Neural progenitor cell (in vitro differentiated cells): ENCODE measurements at regions not wholly inside any gene's neighbourhood (a gene's known extent, or its start where the extent isn't known, plus 50 kb on each side); places are given as distances from the start of the nearest gene placed in this dataset.

Experiments used
- DNase-seq: peaks from one replicate; pipeline ENCODE4 v3.0.0-alpha.2; 2016; ENCODE audit warnings: low spot score
- H2AFZ ChIP-seq: fragments of 200-600 bp; sonication (generic); replicated peaks from 2 replicates; pipeline ENCODE4 v1.6.1; 2016; ENCODE audit warnings: antibody characterized with exemption
- H3F3A ChIP-seq: fragments of 200-600 bp; sonication (generic); 2 replicates; pipeline ENCODE4 v1.6.1; 2016; ENCODE audit warnings: antibody characterized with exemption, low read depth
- H3K27ac ChIP-seq: fragments of 200-600 bp; sonication (generic); 2 replicates; pipeline ENCODE4 v1.5.1; 2016; ENCODE audit warnings: mild to moderate bottlenecking
- H3K27me3 ChIP-seq: fragments of 200-600 bp; sonication (generic); 2 replicates; pipeline ENCODE4 v1.6.1; 2016; ENCODE audit warnings: mild to moderate bottlenecking, moderate library complexity
- H3K36me3 ChIP-seq: fragments of 200-600 bp; sonication (generic); 2 replicates; pipeline ENCODE4 v1.5.1; 2016
- H3K4me1 ChIP-seq: fragments of 200-600 bp; sonication (generic); 2 replicates; pipeline ENCODE4 v1.6.1; 2016; ENCODE audit warnings: mixed run types
- H3K4me2 ChIP-seq: fragments of 200-600 bp; sonication (generic); 2 replicates; pipeline ENCODE4 v1.6.1; 2016
- H3K4me3 ChIP-seq: fragments of 200-600 bp; sonication (generic); 2 replicates; pipeline ENCODE4 v1.5.1; 2016
- H3K79me2 ChIP-seq: fragments of 200-600 bp; sonication (generic); 2 replicates; pipeline ENCODE4 v1.6.1; 2016; ENCODE audit warnings: low read depth
- H3K9ac ChIP-seq: fragments of 200-600 bp; sonication (generic); 2 replicates; pipeline ENCODE4 v1.6.1; 2016
- H3K9me3 ChIP-seq: fragments of 200-600 bp; sonication (generic); 2 replicates; pipeline ENCODE4 v1.5.1; 2016; ENCODE audit warnings: low read depth
- H4K20me1 ChIP-seq: fragments of 200-600 bp; sonication (generic); 2 replicates; pipeline ENCODE4 v1.6.1; 2016; ENCODE audit warnings: low read depth
- H3K27ac Mint-ChIP-seq: 3 replicates; pipeline ENCODE4 v1.8.0; 2021; ENCODE audit warnings: mixed read lengths
- H3K27me3 Mint-ChIP-seq: 2 replicates; pipeline ENCODE4 v1.8.0; 2022; ENCODE audit warnings: low read depth, mild to moderate bottlenecking, inconsistent platforms, moderate library complexity, mixed read lengths; ENCODE audit not compliant: insufficient read depth
- H3K36me3 Mint-ChIP-seq: 3 replicates; pipeline ENCODE4 v1.8.0; 2021; ENCODE audit warnings: mixed read lengths
- H3K4me1 Mint-ChIP-seq: 3 replicates; pipeline ENCODE4 v1.8.0; 2021; ENCODE audit warnings: mixed read lengths
- H3K4me3 Mint-ChIP-seq: 3 replicates; pipeline ENCODE4 v1.8.0; 2021; ENCODE audit warnings: mild to moderate bottlenecking, moderate library complexity, mixed read lengths
- H3K9me3 Mint-ChIP-seq: 3 replicates; pipeline ENCODE4 v1.8.0; 2020; ENCODE audit warnings: mixed read lengths
- EZH2 ChIP-seq: fragments of 200-600 bp; sonication (generic); IDR thresholded peaks from 2 replicates; pipeline ENCODE4 v1.6.1; 2017; ENCODE audit warnings: antibody characterized with exemption, mild to moderate bottlenecking, moderate library complexity
- EZH2phosphoT487 ChIP-seq: fragments of 200-600 bp; sonication (generic); IDR thresholded peaks from 2 replicates; pipeline ENCODE4 v1.6.1; 2017; ENCODE audit warnings: antibody characterized with exemption
- TF ChIP-seq, protein P1 (sequence below): fragments of 200-600 bp; sonication (generic); IDR thresholded peaks from 2 replicates; pipeline ENCODE4 v1.5.1; 2017; ENCODE audit warnings: antibody characterized with exemption, mild to moderate bottlenecking

DNA sequence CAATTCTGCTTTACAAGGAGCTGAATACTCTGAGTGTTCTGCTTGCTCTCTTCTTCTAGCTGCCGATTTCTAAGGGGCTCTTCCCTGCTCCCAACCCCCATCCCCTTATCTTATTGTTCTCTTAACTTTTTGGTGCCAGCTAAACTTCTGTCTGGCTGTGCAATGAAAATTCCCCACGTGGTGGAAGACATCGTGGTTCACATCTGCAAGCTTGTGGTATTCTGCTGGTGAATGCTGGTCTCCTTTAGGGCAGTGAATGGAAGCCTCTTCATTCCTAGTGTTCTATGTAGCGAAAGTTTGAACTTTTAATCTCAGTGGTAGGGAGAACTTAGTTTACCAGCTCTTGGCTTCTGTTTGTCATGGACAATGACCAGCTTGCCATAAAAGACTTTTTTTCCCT, 406.0 kb upstream of the ZEB2 start:
- no peak overlapping the region for H2AFZ ChIP-seq
- TF ChIP-seq, protein P1, sequence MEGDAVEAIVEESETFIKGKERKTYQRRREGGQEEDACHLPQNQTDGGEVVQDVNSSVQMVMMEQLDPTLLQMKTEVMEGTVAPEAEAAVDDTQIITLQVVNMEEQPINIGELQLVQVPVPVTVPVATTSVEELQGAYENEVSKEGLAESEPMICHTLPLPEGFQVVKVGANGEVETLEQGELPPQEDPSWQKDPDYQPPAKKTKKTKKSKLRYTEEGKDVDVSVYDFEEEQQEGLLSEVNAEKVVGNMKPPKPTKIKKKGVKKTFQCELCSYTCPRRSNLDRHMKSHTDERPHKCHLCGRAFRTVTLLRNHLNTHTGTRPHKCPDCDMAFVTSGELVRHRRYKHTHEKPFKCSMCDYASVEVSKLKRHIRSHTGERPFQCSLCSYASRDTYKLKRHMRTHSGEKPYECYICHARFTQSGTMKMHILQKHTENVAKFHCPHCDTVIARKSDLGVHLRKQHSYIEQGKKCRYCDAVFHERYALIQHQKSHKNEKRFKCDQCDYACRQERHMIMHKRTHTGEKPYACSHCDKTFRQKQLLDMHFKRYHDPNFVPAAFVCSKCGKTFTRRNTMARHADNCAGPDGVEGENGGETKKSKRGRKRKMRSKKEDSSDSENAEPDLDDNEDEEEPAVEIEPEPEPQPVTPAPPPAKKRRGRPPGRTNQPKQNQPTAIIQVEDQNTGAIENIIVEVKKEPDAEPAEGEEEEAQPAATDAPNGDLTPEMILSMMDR: no peak
- TF ChIP-seq EZH2 (no peak), EZH2phosphoT487 (no peak)
- H4K20me1 ChIP-seq: no peaks in the 10 kb centered on the region
- Mint-ChIP-seq H3K4me3 (no peak overlapping the region), H3K4me1 (no peaks in the 10 kb centered on the region), H3K27ac (no peak overlapping the region), H3K27me3 (peaks cover 2% of the 10 kb centered on the region), H3K36me3 (peaks cover 6% of the 10 kb centered on the region), H3K9me3 (peaks cover 14% of the 10 kb centered on the region)
- H3K4me1 ChIP-seq: no peaks in the 10 kb centered on the region
- no peak for DNase-seq
- no peak overlapping the region for H3K4me2 ChIP-seq
- no peak overlapping the region for H3K27ac ChIP-seq
- no peaks in the 10 kb centered on the region for H3K9me3 ChIP-seq
- no peaks in the 10 kb centered on the region for H3K79me2 ChIP-seq
- no peaks in the 10 kb centered on the region for H3F3A ChIP-seq
- H3K4me3 ChIP-seq: no peak overlapping the region
- no peak overlapping the region for H3K9ac ChIP-seq
- H3K27me3 ChIP-seq: no peaks in the 10 kb centered on the region
- no peaks in the 10 kb centered on the region for H3K36me3 ChIP-seq

DNA sequence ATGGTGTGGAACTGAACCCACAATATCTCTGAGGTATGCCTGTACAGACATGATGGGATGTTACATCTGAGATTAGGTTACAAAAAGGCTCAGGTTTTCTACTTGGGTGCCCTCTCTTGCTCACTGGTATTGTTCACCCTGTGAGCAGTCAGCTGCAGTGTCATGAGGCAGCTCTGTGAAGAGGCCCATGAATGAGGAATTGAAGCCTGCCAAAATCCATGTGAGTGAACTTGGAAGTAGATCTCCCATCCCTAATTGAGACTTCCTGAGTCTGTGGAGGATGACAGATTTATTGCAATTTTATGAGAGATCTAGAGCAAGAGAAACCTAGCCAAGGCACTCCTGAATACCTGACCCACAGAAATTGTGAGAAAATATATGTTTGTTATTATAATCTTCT, 404.9 kb upstream of the ZEB2 start:
- Histone ChIP-seq H3K27me3 (no peaks in the 10 kb centered on the region), H4K20me1 (no peaks in the 10 kb centered on the region), H2AFZ (no peak overlapping the region), H3K27ac (no peak overlapping the region), H3K4me2 (no peak overlapping the region), H3F3A (no peaks in the 10 kb centered on the region), H3K9me3 (no peaks in the 10 kb centered on the region), H3K79me2 (no peaks in the 10 kb centered on the region), H3K9ac (no peak overlapping the region), H3K4me3 (no peak overlapping the region), H3K4me1 (no peaks in the 10 kb centered on the region), H3K36me3 (no peaks in the 10 kb centered on the region)
- H3K4me1 Mint-ChIP-seq: no peaks in the 10 kb centered on the region
- H3K27ac Mint-ChIP-seq: no peak overlapping the region
- TF ChIP-seq, protein P1: no peak
- TF ChIP-seq EZH2 (no peak), EZH2phosphoT487 (no peak)
- no peak overlapping the region for H3K4me3 Mint-ChIP-seq
- H3K36me3 Mint-ChIP-seq: peaks cover 6% of the 10 kb centered on the region
- H3K9me3 Mint-ChIP-seq: peaks cover 13% of the 10 kb centered on the region
- peaks cover 2% of the 10 kb centered on the region for H3K27me3 Mint-ChIP-seq
- DNase-seq: no peak

DNA sequence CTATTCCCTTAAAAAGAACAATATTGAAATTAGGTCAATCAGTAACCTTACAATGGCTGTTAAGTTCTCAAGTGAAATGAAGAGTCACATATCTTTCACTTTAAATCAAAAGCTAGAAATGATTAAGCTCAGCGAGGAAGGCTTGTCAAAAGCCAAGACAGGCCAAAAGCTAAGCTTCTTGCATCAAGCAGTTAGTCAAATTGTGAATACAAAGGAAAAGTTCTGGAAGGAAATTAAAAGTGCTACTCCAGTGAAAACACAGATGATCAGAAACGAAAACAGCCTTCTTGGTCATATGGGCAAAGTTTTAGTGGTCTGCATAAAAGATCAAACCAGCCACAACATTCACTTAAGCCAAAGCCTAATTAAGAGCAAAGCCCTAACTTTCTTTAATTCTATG, 402.6 kb upstream of the ZEB2 start:
- Histone ChIP-seq H3K4me3 (no peak overlapping the region), H3K4me2 (no peak overlapping the region), H2AFZ (no peak overlapping the region), H3K79me2 (no peaks in the 10 kb centered on the region), H3K9me3 (no peaks in the 10 kb centered on the region), H3F3A (no peaks in the 10 kb centered on the region), H3K4me1 (no peaks in the 10 kb centered on the region), H3K27me3 (no peaks in the 10 kb centered on the region), H3K27ac (no peak overlapping the region), H3K36me3 (no peaks in the 10 kb centered on the region), H3K9ac (no peak overlapping the region), H4K20me1 (no peaks in the 10 kb centered on the region)
- Mint-ChIP-seq H3K27me3 (no peaks in the 10 kb centered on the region), H3K9me3 (peaks cover 6% of the 10 kb centered on the region), H3K4me3 (no peak overlapping the region), H3K27ac (no peak overlapping the region), H3K36me3 (no peaks in the 10 kb centered on the region), H3K4me1 (no peaks in the 10 kb centered on the region)
- no peak for DNase-seq
- TF ChIP-seq, protein P1: no peak
- TF ChIP-seq EZH2phosphoT487 (no peak), EZH2 (no peak)
